Fibroblast of lung (primary cell): ENCODE measurements at regions not wholly inside any gene's neighbourhood (a gene's known extent, or its start where the extent isn't known, plus 50 kb on each side); places are given as distances from the start of the nearest gene placed in this dataset.

Experiments used
- DNase-seq, 2 donors: peaks; one replicate each; pipeline versions ENCODE4 v3.0.0 to v3.0.0-alpha.2; 2010; ENCODE audit warnings: low read depth in 2 of 2
- H2AFZ ChIP-seq: 2 replicates; pipeline ENCODE4 v1.5.1; 2012; ENCODE audit warnings: low read length, control low read depth, inconsistent platforms
- H3K27ac ChIP-seq: 2 replicates; pipeline ENCODE4 v1.5.1; 2011; ENCODE audit warnings: low read length, control low read depth; ENCODE audit not compliant: insufficient read depth
- H3K27me3 ChIP-seq: 2 replicates; pipeline ENCODE4 v1.5.1; 2011; ENCODE audit warnings: mild to moderate bottlenecking, low read length; ENCODE audit not compliant: control insufficient read depth, insufficient read depth
- H3K36me3 ChIP-seq: 2 replicates; pipeline ENCODE4 v1.5.1; 2011; ENCODE audit warnings: low read length; ENCODE audit not compliant: control insufficient read depth, insufficient read depth
- H3K4me1 ChIP-seq: 2 replicates; pipeline ENCODE4 v1.5.1; 2011; ENCODE audit warnings: low read length; ENCODE audit not compliant: control insufficient read depth, insufficient read depth; ENCODE audit errors: extremely low read depth
- H3K4me2 ChIP-seq: 2 replicates; pipeline ENCODE4 v1.5.1; 2011; ENCODE audit warnings: low read length, control low read depth; ENCODE audit not compliant: insufficient read depth; ENCODE audit errors: extremely low read depth
- H3K4me3 ChIP-seq, 4 experiments: fragments of 200-600 bp in 1 of 4; sonication (generic) in 1 of 4; replicated peaks in 1 of 4; 2 replicates each; pipeline ENCODE4 v1.5.1; 2011 to 2016; ENCODE audit warnings: low read length in 4 of 4, low read depth in 3 of 4, mild to moderate bottlenecking in 3 of 4, control low read depth in 2 of 4, inconsistent platforms in 1 of 4, mixed read lengths in 1 of 4; ENCODE audit not compliant: insufficient read depth in 1 of 4; ENCODE audit errors: control extremely low read depth in 1 of 4
- H3K79me2 ChIP-seq: 2 replicates; pipeline ENCODE4 v1.5.1; 2012; ENCODE audit warnings: mild to moderate bottlenecking, low read length, inconsistent platforms; ENCODE audit not compliant: control insufficient read depth, insufficient read depth
- H3K9ac ChIP-seq: 2 replicates; pipeline ENCODE4 v1.5.1; 2011; ENCODE audit warnings: mild to moderate bottlenecking, low read length, control low read depth; ENCODE audit not compliant: insufficient read depth
- H3K9me3 ChIP-seq: 2 replicates; pipeline ENCODE4 v1.5.1; 2012; ENCODE audit warnings: low read depth, low read length; ENCODE audit not compliant: control insufficient read depth, insufficient read depth
- H4K20me1 ChIP-seq: 2 replicates; pipeline ENCODE4 v1.5.1; 2011; ENCODE audit warnings: low read length; ENCODE audit not compliant: control insufficient read depth, insufficient read depth; ENCODE audit errors: extremely low read depth
- CTCF ChIP-seq, 2 donors: IDR thresholded peaks in 1 of 2; conservative IDR thresholded peaks in 1 of 2; 1 replicate in 1 of 2; 2 replicates in 1 of 2; pipeline ENCODE4 v1.5.1; 2011 to 2012; ENCODE audit warnings: low read length in 2 of 2, control low read depth in 1 of 2, inconsistent platforms in 1 of 2, low read depth in 1 of 2, mild to moderate bottlenecking in 1 of 2
- EZH2 ChIP-seq: IDR thresholded peaks from 2 replicates; pipeline ENCODE4 v1.5.1; 2012; ENCODE audit warnings: low read length, control low read depth, mild to moderate bottlenecking; ENCODE audit errors: missing control alignments

- H2AFZ ChIP-seq, result no peak overlapping the region
- no peaks in the 10 kb centered on the region for H3K79me2 ChIP-seq
- no peak for DNase-seq
- H3K4me3 ChIP-seq, result no peak overlapping the region
- no peaks in the 10 kb centered on the region for H4K20me1 ChIP-seq
- TF ChIP-seq EZH2 (no peak), CTCF (conservative IDR thresholded peaks at IDR 0.05 in 1 of 2, IDR thresholded peaks at IDR 0.05 in 1 of 2; ENCODE audit: low read depth in 1 of 2, low read length in 2 of 2) (no peak)
- no peaks in the 10 kb centered on the region for H3K4me1 ChIP-seq
- H3K4me2 ChIP-seq, result no peak overlapping the region
- no peak overlapping the region for H3K9ac ChIP-seq
- no peaks in the 10 kb centered on the region for H3K9me3 ChIP-seq
- H3K27me3 ChIP-seq, result no peaks in the 10 kb centered on the region
- H3K36me3 ChIP-seq, result no peaks in the 10 kb centered on the region
- H3K27ac ChIP-seq, result no peak overlapping the region
These were observed 286.0 kb downstream of the PLA2G4A start for GRCh38 chr1:187114792-187115191.

- no peak overlapping the region for H2AFZ ChIP-seq
- no peaks in the 10 kb centered on the region for H3K79me2 ChIP-seq
- no peak overlapping the region for H3K4me3 ChIP-seq
- DNase-seq, result no peak
- no peak overlapping the region for H3K4me2 ChIP-seq
- H3K9me3 ChIP-seq, result no peaks in the 10 kb centered on the region
- no peaks in the 10 kb centered on the region for H4K20me1 ChIP-seq
- no peak overlapping the region for H3K27ac ChIP-seq
- no peaks in the 10 kb centered on the region for H3K27me3 ChIP-seq
- no peaks in the 10 kb centered on the region for H3K4me1 ChIP-seq
- no peak overlapping the region for H3K9ac ChIP-seq
- TF ChIP-seq EZH2 (no peak), CTCF (conservative IDR thresholded peaks at IDR 0.05 in 1 of 2, IDR thresholded peaks at IDR 0.05 in 1 of 2; ENCODE audit: low read depth in 1 of 2, low read length in 2 of 2) (no peak)
- H3K36me3 ChIP-seq, result no peaks in the 10 kb centered on the region
These were observed 292.9 kb downstream of the PLA2G4A start for GRCh38 chr1:187121661-187122060.

GRCh38 chr1:187122566-187122965, 293.8 kb downstream of the PLA2G4A start:
- H2AFZ ChIP-seq, result no peak overlapping the region
- no peaks in the 10 kb centered on the region for H3K36me3 ChIP-seq
- TF ChIP-seq CTCF (conservative IDR thresholded peaks at IDR 0.05 in 1 of 2, IDR thresholded peaks at IDR 0.05 in 1 of 2; ENCODE audit: low read depth in 1 of 2, low read length in 2 of 2) (no peak), EZH2 (no peak)

More at GRCh38 chr1:187122566-187122965, 293.8 kb downstream of the PLA2G4A start:
- H3K9me3 ChIP-seq, result no peaks in the 10 kb centered on the region
- no peak overlapping the region for H3K4me3 ChIP-seq
- no peaks in the 10 kb centered on the region for H3K79me2 ChIP-seq
- no peak overlapping the region for H3K4me2 ChIP-seq
- H3K4me1 ChIP-seq, result no peaks in the 10 kb centered on the region
- H3K9ac ChIP-seq, result no peak overlapping the region
- H4K20me1 ChIP-seq, result no peaks in the 10 kb centered on the region
- H3K27ac ChIP-seq, result no peak overlapping the region
- no peaks in the 10 kb centered on the region for H3K27me3 ChIP-seq
- DNase-seq, result peak in 1 of 2 donors; percentile 4
